Body of pancreas (tissue), 4 donors: ENCODE measurements at regions not wholly inside any gene's neighbourhood (a gene's known extent, or its start where the extent isn't known, plus 50 kb on each side); places are given as distances from the start of the nearest gene placed in this dataset.

Experiments used
- ATAC-seq: fragments of 150-250 bp; one replicate; pipeline ENCODE4 v1.9.1; 2016
- DNase-seq, 4 donors: peaks; one replicate each; pipeline ENCODE4 v3.0.0-alpha.2; 2019
- H3K27ac ChIP-seq, 4 donors: fragments of 200-600 bp; sonication (generic); 1 replicate in 3 of 4; 2 replicates in 1 of 4; pipeline versions ENCODE4 v1.5.1 to v1.6.1; 2016 to 2019; ENCODE audit warnings: mild to moderate bottlenecking in 1 of 4, mixed read lengths in 1 of 4, moderate library complexity in 1 of 4
- H3K27me3 ChIP-seq, 2 donors: fragments of 200-600 bp; sonication (generic); one replicate each; pipeline ENCODE4 v1.6.0; 2016; ENCODE audit warnings: mild to moderate bottlenecking in 1 of 2
- H3K36me3 ChIP-seq, 2 donors: fragments of 200-600 bp; sonication (generic); replicated peaks in 1 of 2; 2 replicates each; pipeline ENCODE4 v1.5.1; 2016; ENCODE audit warnings: low read depth in 2 of 2; ENCODE audit not compliant: insufficient read depth in 1 of 2
- H3K4me1 ChIP-seq: fragments of 200-600 bp; sonication (generic); one replicate; pipeline ENCODE4 v1.6.0; 2016
- H3K4me3 ChIP-seq, 2 donors: fragments of 200-600 bp; sonication (generic); 1 replicate in 1 of 2; 2 replicates in 1 of 2; pipeline ENCODE4 v1.5.1; 2016 to 2019
- H3K9me3 ChIP-seq, 3 donors: fragments of 200-600 bp; sonication (generic); 1 replicate in 2 of 3; 2 replicates in 1 of 3; pipeline ENCODE4 v1.5.1; 2016
- POLR2A ChIP-seq, 3 donors: fragments of 450-650 bp; IDR thresholded peaks; one replicate each; pipeline ENCODE4 v1.6.1; 2016; ENCODE audit warnings: antibody characterized with exemption in 3 of 3, mild to moderate bottlenecking in 2 of 3
- WGBS, 2 donors: methylation state at CpG; one replicate each; pipeline ENCODE4 v1.1.5; 2017; 5-methylcytosine and 5-hydroxymethylcytosine counted together
- intact Hi-C: fragments of 100-400 bp; cut with DNase I; formaldehyde crosslinking; loops from one replicate; pipeline ENCODE4 v1.15.1; 2023
- TF ChIP-seq, protein P1 (sequence below), 7 experiments: fragments of 450-650 bp in 4 of 7; fragments of 200-600 bp in 3 of 7; sonication (generic) in 3 of 7; IDR thresholded peaks; one replicate each; pipeline ENCODE4 v1.5.1; 2016 to 2019; ENCODE audit warnings: antibody characterized with exemption in 7 of 7

DNA sequence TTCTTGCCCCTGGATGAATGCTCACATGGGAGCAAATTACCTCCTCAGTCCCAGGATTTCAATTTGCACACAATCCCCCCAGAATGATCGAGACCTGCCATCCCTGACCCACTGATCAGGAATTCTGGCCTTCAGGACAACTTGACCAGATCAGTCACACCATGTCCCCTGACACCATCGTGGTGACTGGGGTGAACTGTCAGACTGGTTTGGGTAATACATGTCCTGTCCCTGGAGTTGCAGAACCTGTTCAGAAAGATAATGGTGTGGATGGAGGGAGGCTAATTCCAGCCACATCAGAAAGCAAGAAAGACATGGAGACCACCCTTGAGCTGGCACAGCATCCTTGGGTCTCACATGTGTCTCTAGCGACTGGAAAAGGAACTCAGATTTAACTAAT is 57.9 kb upstream of the TOP3B start:
- H3K27me3 ChIP-seq = no peaks in the 10 kb centered on the region
- H3K36me3 ChIP-seq = no peaks in the 10 kb centered on the region
- 76 to 79% methylated on average over 3 of the region's 3 CpGs for WGBS, 2 donors
- no peak overlapping the region for H3K27ac ChIP-seq
- DNase-seq (no peak), ATAC-seq (no peak)
- H3K4me3 ChIP-seq = no peak overlapping the region
- H3K9me3 ChIP-seq = no peaks in the 10 kb centered on the region
- TF ChIP-seq, protein P1, sequence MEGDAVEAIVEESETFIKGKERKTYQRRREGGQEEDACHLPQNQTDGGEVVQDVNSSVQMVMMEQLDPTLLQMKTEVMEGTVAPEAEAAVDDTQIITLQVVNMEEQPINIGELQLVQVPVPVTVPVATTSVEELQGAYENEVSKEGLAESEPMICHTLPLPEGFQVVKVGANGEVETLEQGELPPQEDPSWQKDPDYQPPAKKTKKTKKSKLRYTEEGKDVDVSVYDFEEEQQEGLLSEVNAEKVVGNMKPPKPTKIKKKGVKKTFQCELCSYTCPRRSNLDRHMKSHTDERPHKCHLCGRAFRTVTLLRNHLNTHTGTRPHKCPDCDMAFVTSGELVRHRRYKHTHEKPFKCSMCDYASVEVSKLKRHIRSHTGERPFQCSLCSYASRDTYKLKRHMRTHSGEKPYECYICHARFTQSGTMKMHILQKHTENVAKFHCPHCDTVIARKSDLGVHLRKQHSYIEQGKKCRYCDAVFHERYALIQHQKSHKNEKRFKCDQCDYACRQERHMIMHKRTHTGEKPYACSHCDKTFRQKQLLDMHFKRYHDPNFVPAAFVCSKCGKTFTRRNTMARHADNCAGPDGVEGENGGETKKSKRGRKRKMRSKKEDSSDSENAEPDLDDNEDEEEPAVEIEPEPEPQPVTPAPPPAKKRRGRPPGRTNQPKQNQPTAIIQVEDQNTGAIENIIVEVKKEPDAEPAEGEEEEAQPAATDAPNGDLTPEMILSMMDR (IDR thresholded peaks at IDR 0.05) = no peak
- no peak for TF ChIP-seq POLR2A (IDR thresholded peaks at IDR 0.05)
- no peaks in the 10 kb centered on the region for H3K4me1 ChIP-seq
- intact Hi-C loops = no loop called here

DNA sequence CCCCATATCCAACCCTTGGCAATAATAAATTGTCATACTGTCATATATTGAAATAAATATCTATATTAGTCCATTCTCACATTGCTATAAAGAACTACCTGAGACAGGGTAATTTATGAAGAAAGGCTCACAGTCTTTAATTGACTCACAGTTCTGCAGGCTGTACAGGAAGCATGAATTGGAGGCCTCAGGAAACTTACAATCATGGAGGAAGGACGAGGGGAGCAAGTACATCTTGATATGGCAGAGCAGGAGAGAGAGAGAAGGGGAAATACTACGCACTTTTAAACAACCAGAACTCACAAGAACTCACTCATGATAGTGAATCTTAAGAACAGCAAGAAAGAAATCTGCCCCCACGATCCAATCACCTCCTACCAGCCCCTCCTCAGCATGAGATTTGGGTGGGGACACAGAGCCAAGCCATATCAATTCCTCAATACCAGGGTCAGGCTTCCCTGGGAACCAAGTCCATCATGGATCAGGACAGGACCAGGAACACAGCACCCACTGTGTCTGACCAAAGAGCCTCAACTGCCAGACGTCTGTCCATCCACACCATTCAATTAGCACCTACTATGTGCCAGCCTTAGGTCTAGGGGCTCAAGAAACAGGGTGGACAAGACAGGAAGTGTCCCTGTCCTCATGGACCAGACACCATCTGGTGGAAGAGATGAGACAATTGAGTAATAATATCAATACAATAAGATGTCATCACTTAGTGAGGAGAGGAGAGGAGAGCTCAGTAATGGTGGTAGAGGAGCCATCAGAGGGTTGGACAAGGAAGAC is 56.9 kb upstream of the TOP3B start:
- H3K4me3 ChIP-seq = no peak overlapping the region
- H3K4me1 ChIP-seq = no peaks in the 10 kb centered on the region
- WGBS, 2 donors = 57 to 59% methylated on average over 4 of the region's 4 CpGs
- DNase-seq = no peak
- intact Hi-C loops = no loop called here
- H3K9me3 ChIP-seq = no peaks in the 10 kb centered on the region
- TF ChIP-seq, protein P1 (IDR thresholded peaks at IDR 0.05) = no peak
- TF ChIP-seq POLR2A (IDR thresholded peaks at IDR 0.05) = no peak
- H3K36me3 ChIP-seq = no peaks in the 10 kb centered on the region
- no peaks in the 10 kb centered on the region for H3K27me3 ChIP-seq
- no peak overlapping the region for H3K27ac ChIP-seq
- ATAC-seq = no peak

DNA sequence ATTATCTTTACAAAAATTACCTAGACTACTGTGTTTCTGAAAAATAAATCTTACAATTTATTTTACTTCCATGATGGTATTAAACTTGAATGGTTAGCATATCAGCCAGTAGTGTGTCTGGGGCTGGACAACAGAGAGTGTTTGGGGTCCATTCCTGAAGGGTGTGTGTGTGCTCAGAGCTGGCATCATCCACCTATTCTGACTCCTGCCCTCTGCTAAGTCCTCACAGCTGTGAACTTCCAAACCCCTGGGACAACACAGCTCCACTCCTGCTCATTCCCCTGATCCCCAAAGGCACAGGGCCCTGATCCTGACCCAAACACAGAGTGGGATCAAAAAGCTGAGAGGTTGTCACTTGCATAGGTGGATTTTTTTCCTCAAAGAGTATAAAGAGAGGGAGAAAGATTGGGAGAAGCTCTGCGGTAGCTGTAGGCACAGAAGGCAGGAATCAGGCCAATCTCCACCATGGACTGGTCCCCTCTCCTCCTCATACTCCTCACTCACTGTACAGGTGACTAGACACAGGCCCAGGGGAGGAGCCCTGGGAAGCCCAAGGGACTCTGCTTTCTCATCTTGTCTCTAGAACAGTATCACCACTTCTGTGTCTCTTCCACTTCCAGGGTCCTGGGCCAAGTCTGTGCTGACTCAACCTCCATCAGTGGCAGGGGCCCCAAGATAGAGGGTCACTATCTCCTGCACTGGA is 55.7 kb upstream of the TOP3B start:
- DNase-seq (no peak), ATAC-seq (no peak)
- intact Hi-C loops = no loop called here

DNA sequence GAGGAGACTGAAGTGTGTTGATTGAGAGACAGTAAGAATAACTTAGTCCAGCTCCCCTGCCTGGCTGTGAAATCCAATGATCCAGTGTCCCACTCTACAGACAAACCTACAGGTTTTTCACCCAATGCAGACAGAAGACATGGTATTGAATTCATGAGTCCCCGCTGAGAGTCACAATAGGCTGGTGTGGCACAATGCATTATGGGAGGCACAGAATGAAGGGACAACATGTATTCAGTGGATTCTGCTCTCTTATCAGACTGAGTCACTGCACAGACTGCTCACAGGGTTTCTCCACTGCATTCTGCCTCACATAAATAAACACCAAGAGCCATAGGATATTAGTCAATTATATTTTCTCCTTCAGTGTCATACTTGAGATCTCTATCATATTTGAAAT is 55.2 kb upstream of the TOP3B start:
- Histone ChIP-seq H3K4me3 (no peak overlapping the region), H3K27me3 (no peaks in the 10 kb centered on the region), H3K36me3 (no peaks in the 10 kb centered on the region), H3K27ac (no peak overlapping the region), H3K9me3 (no peaks in the 10 kb centered on the region), H3K4me1 (no peaks in the 10 kb centered on the region)
- no peak for TF ChIP-seq POLR2A (IDR thresholded peaks at IDR 0.05)
- TF ChIP-seq, protein P1 (IDR thresholded peaks at IDR 0.05) = no peak
- 83 to 86% methylated on average over 1 of the region's 1 CpG for WGBS, 2 donors
- intact Hi-C loops = no loop called here
- ATAC-seq = no peak
- no peak for DNase-seq

More for the DNA sequence above, 55.7 kb upstream of the TOP3B start:
- Histone ChIP-seq H3K27me3 (no peaks in the 10 kb centered on the region), H3K4me1 (no peaks in the 10 kb centered on the region), H3K27ac (no peak overlapping the region), H3K4me3 (no peak overlapping the region), H3K36me3 (no peaks in the 10 kb centered on the region), H3K9me3 (no peaks in the 10 kb centered on the region)
- TF ChIP-seq POLR2A (IDR thresholded peaks at IDR 0.05) = no peak
- TF ChIP-seq, protein P1 (IDR thresholded peaks at IDR 0.05) = no peak
- 100% methylated on average over 1 of the region's 1 CpG for WGBS, 2 donors
